ENCODE measurements at regions not wholly inside any gene's neighbourhood (a gene's known extent, or its start where the extent isn't known, plus 50 kb on each side); places are given as distances from the start of the nearest gene placed in this dataset.

DNA sequence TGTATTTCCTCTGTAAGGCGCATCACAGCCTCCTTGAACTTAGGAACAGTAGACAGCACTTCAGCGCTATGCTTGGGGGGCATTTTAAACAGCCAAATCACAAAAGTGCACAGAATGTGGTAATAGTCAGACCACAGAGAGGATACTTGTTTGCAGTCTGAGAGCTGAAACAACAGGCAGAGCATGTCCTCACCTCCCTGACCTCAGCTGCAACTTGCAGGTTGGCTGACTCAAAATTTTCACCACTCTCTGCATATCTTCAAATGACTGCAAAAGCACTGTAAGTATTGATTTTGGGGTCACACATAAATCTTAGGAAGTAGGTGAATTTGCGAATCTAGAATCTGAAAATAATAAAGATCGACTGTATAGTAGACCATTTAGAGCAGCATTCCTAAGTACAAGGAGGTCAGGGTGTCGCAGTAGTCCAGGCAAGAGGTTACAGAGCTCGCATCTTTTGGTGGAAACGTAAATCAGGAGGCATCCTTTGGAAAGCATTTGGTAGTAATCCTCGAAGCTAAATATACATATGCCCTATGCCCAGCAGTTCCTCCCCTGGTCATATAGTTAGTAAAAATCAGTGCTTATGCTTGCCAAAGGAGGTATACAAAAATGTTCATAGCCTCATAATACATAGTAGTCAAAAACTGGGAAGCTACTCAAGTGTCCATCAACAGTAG lies 108.2 kb upstream of the MYCN start:
- Histone ChIP-seq H3K36me3 (ENCODE audit: control insufficient read depth, insufficient read depth, low read length) (no peaks in the 10 kb centered on the region), H3K27me3 (ENCODE audit: control insufficient read depth, insufficient read depth, low read length) (no peaks in the 10 kb centered on the region), H3K27ac (ENCODE audit: low read length) (no peak overlapping the region), H3K4me1 (ENCODE audit: control insufficient read depth, insufficient read depth, low read length) (no peaks in the 10 kb centered on the region), H3K4me3 (ENCODE audit: low read length) (no peak overlapping the region), H3K9me3 (ENCODE audit: control insufficient read depth, insufficient read depth, low read length) (no peaks in the 10 kb centered on the region)
- H3K27ac Mint-ChIP-seq = no peak overlapping the region
- WGBS (ENCODE audit: insufficient coverage) = 98% methylated on average over 7 of the region's 8 CpGs
- H3K9me3 Mint-ChIP-seq = no peaks in the 10 kb centered on the region
- DNase-seq (no peak), ATAC-seq (no peak)
- H3K4me1 Mint-ChIP-seq = no peaks in the 10 kb centered on the region
- TF ChIP-seq, protein P1, sequence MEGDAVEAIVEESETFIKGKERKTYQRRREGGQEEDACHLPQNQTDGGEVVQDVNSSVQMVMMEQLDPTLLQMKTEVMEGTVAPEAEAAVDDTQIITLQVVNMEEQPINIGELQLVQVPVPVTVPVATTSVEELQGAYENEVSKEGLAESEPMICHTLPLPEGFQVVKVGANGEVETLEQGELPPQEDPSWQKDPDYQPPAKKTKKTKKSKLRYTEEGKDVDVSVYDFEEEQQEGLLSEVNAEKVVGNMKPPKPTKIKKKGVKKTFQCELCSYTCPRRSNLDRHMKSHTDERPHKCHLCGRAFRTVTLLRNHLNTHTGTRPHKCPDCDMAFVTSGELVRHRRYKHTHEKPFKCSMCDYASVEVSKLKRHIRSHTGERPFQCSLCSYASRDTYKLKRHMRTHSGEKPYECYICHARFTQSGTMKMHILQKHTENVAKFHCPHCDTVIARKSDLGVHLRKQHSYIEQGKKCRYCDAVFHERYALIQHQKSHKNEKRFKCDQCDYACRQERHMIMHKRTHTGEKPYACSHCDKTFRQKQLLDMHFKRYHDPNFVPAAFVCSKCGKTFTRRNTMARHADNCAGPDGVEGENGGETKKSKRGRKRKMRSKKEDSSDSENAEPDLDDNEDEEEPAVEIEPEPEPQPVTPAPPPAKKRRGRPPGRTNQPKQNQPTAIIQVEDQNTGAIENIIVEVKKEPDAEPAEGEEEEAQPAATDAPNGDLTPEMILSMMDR (IDR thresholded peaks at IDR 0.05) = no peak
- H3K27me3 Mint-ChIP-seq (ENCODE audit: low read depth in 2 of 2) = no peaks in the 10 kb centered on the region
- H3K36me3 Mint-ChIP-seq = no peaks in the 10 kb centered on the region
- intact Hi-C loops (cut with micrococcal nuclease) = no loop called here
- no peak overlapping the region for H3K4me3 Mint-ChIP-seq

DNA sequence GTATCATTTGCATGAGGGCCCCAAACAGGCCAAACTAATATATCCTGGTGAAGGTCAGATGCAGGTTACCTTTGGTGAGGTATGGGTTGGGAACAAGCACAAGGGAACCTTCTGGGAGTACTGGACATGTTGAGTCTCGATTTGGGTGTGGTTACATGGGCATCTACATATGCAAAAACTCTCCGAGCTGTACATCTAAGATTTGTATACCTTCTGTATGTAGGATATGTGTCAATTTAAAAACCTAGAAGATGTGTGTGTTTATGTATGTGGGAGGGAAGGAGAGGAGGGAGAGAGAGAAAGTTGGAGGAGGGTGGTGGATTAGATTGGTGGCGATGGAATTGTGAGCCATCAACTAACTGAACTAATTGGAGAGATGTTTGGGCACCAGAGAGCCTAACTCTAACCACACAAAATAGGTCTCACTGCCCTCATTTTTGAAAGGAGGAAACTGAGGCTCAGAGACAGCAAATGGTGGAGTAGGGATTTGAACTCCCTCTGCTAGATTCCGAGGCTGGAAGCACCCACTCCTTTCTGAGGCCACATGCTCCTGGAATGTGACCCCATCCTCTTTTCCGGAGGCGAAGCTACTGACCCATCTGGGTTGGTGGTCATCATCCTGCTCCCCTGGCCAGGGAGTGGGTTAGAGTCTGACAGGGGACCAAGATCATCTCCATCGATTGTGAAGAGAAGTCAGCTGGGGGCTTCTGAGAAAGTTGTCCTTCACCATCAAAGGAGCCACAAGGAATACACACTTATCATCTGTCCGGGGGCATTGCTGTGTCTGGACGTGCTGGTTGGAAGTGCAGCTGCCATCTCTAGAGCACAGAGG lies 107.3 kb upstream of the MYCN start:
- H3K9me3 Mint-ChIP-seq = no peaks in the 10 kb centered on the region
- Histone ChIP-seq H3K36me3 (ENCODE audit: control insufficient read depth, insufficient read depth, low read length) (no peaks in the 10 kb centered on the region), H3K4me3 (ENCODE audit: low read length) (no peak overlapping the region), H3K27ac (ENCODE audit: low read length) (no peak overlapping the region), H3K27me3 (ENCODE audit: control insufficient read depth, insufficient read depth, low read length) (no peaks in the 10 kb centered on the region), H3K9me3 (ENCODE audit: control insufficient read depth, insufficient read depth, low read length) (no peaks in the 10 kb centered on the region), H3K4me1 (ENCODE audit: control insufficient read depth, insufficient read depth, low read length) (no peaks in the 10 kb centered on the region)
- intact Hi-C loops (cut with micrococcal nuclease) = no loop called here
- 84% methylated on average over 8 of the region's 9 CpGs for WGBS (ENCODE audit: insufficient coverage)
- TF ChIP-seq, protein P1 (IDR thresholded peaks at IDR 0.05) = no peak
- DNase-seq (no peak), ATAC-seq (no peak)
- no peak overlapping the region for H3K4me3 Mint-ChIP-seq
- no peaks in the 10 kb centered on the region for H3K27me3 Mint-ChIP-seq (ENCODE audit: low read depth in 2 of 2)
- H3K27ac Mint-ChIP-seq = no peak overlapping the region
- H3K36me3 Mint-ChIP-seq = no peaks in the 10 kb centered on the region
- no peaks in the 10 kb centered on the region for H3K4me1 Mint-ChIP-seq

DNA sequence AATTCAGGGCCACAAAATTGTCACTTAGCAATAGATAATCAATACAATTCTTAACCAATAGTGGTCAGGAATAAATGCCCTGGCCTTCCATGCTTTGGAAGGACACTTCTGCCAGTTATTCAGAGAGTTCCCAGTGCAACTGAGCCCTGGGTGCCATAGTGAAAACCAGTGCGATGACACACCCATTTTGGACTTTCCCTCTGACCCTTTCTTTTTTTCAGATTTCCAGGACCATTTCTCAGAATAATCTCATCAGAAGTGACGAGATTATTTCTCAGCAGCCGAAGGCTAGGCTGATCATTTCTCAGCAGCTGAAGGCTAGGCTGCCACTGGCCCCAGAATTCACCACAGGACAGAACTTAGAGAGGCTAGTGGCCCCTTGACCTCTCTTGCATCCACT lies 106.6 kb upstream of the MYCN start:
- Mint-ChIP-seq H3K9me3 (no peaks in the 10 kb centered on the region), H3K36me3 (no peaks in the 10 kb centered on the region), H3K27me3 (ENCODE audit: low read depth in 2 of 2) (no peaks in the 10 kb centered on the region), H3K4me3 (no peak overlapping the region), H3K4me1 (no peaks in the 10 kb centered on the region), H3K27ac (no peak overlapping the region)
- TF ChIP-seq, protein P1 (IDR thresholded peaks at IDR 0.05) = no peak
- Histone ChIP-seq H3K27me3 (ENCODE audit: control insufficient read depth, insufficient read depth, low read length) (no peaks in the 10 kb centered on the region), H3K36me3 (ENCODE audit: control insufficient read depth, insufficient read depth, low read length) (no peaks in the 10 kb centered on the region), H3K4me3 (ENCODE audit: low read length) (no peak overlapping the region), H3K9me3 (ENCODE audit: control insufficient read depth, insufficient read depth, low read length) (no peaks in the 10 kb centered on the region), H3K27ac (ENCODE audit: low read length) (no peak overlapping the region), H3K4me1 (ENCODE audit: control insufficient read depth, insufficient read depth, low read length) (no peaks in the 10 kb centered on the region)
- 88% methylated on average over 3 of the region's 3 CpGs for WGBS (ENCODE audit: insufficient coverage)
- DNase-seq (no peak), ATAC-seq (no peak)
- intact Hi-C loops (cut with micrococcal nuclease) = no loop called here
